SU-DHL-6 (cell line): ENCODE measurements at regions not wholly inside any gene's neighbourhood (a gene's known extent, or its start where the extent isn't known, plus 50 kb on each side); places are given as distances from the start of the nearest gene placed in this dataset.

Experiments used
- CTCF ChIP-seq: fragments of 200-600 bp; sonication (generic); IDR thresholded peaks from one replicate; pipeline ENCODE4 v1.5.1; 2017; ENCODE audit warnings: antibody characterized with exemption, mild to moderate bottlenecking, low read length, moderate library complexity; ENCODE audit not compliant: insufficient read depth, poor library complexity, severe bottlenecking
- EZH2phosphoT487 ChIP-seq: fragments of 200-600 bp; sonication (generic), shearing (Covaris generic); conservative IDR thresholded peaks from 2 replicates; pipeline ENCODE4 v1.6.1; 2018; ENCODE audit warnings: mild to moderate bottlenecking, antibody characterized with exemption, low read length, moderate library complexity, mixed read lengths

GRCh38 chr14:61620130-61620946 lies 75.0 kb upstream of the HIF1A start:
- TF ChIP-seq CTCF (no peak), EZH2phosphoT487 (no peak)
